HepG2 (cell line): ENCODE measurements at regions not wholly inside any gene's neighbourhood (a gene's known extent, or its start where the extent isn't known, plus 50 kb on each side); places are given as distances from the start of the nearest gene placed in this dataset.

Experiments used
- ATAC-seq: fragments of 200-7000 bp; cut with Tn5 transposase; 3 replicates; pipeline ENCODE4 v1.9.1; 2020; ENCODE audit warnings: mild to moderate bottlenecking, moderate library complexity
- BruUV-seq: library from RNA; stranded (reverse); fragments of 400-500 nt; replicated peaks from 2 replicates; lab custom pipeline; 2021; lab: Mats Ljungman, UMichigan
- CTCF ChIA-PET: fragments of 300-600 bp; formaldehyde crosslinking; extraction: SDS; loops from one replicate; lab custom pipeline; 2021; ENCODE audit warnings: low total read pairs, inconsistent platforms, low intra/inter-chr PET ratio; lab: Yijun Ruan, JAX
- POLR2A ChIA-PET: fragments of 350-600 bp; sonication (Branson Sonifier 250); formaldehyde crosslinking; loops from one replicate; lab custom pipeline; 2020; ENCODE audit warnings: antibody characterized with exemption, inconsistent platforms; lab: Yijun Ruan, JAX
- DNase-seq: peaks from one replicate; pipeline ENCODE4 v3.0.0-alpha.2; 2015; ENCODE audit warnings: low spot score
- FAIRE-seq: peaks from 3 replicates; lab custom pipeline; 2011; peaks lifted over from hg19 to GRCh38; lab: Jason Lieb, UNC
- H2AFZ ChIP-seq: one replicate; pipeline ENCODE4 v1.6.1; 2011; ENCODE audit warnings: low read length, inconsistent platforms
- H3K27ac ChIP-seq: fragments of 300-600 bp; 3 replicates; pipeline ENCODE4 v1.8.0; 2011; ENCODE audit warnings: mixed run types, mild to moderate bottlenecking, mixed read lengths, low read length, inconsistent platforms; ENCODE audit not compliant: insufficient read depth; ENCODE audit errors: extremely low read length
- H3K27me3 ChIP-seq, 2 experiments: fragments of 200-600 bp in 1 of 2; 2 replicates in 1 of 2; 3 replicates in 1 of 2; pipeline versions ENCODE4 v1.6.0 to v1.8.0; 2011; ENCODE audit warnings: low read length in 2 of 2, mild to moderate bottlenecking in 2 of 2, moderate library complexity in 2 of 2, inconsistent platforms in 1 of 2; ENCODE audit not compliant: insufficient read depth in 2 of 2, control insufficient read depth in 1 of 2
- H3K36me3 ChIP-seq, 2 experiments: fragments of 200-600 bp in 1 of 2; replicated peaks in 1 of 2; 2 replicates in 1 of 2; 3 replicates in 1 of 2; pipeline versions ENCODE4 v1.5.1 to v1.8.0; 2011; ENCODE audit warnings: low read length in 2 of 2, inconsistent platforms in 1 of 2; ENCODE audit not compliant: insufficient read depth in 2 of 2, control insufficient read depth in 1 of 2
- H3K4me1 ChIP-seq: 2 replicates; pipeline ENCODE4 v1.5.1; 2012; ENCODE audit warnings: low read length, inconsistent platforms; ENCODE audit not compliant: insufficient read depth
- H3K4me2 ChIP-seq: 2 replicates; pipeline ENCODE4 v1.6.0; 2011; ENCODE audit warnings: low read depth, low read length, inconsistent platforms
- H3K4me3 ChIP-seq, 3 experiments: fragments of 200-600 bp in 1 of 3; sonication (generic), shearing (Covaris generic) in 1 of 3; replicated peaks in 1 of 3; 2 replicates each; pipeline ENCODE4 v1.5.1; 2011 to 2016; ENCODE audit warnings: low read length in 3 of 3, inconsistent platforms in 2 of 3, low read depth in 2 of 3, mild to moderate bottlenecking in 2 of 3, control low read depth in 1 of 3, mixed read lengths in 1 of 3; ENCODE audit not compliant: insufficient read depth in 1 of 3
- H3K79me2 ChIP-seq: one replicate; pipeline ENCODE4 v1.6.1; 2011; ENCODE audit warnings: low read length, inconsistent platforms; ENCODE audit not compliant: insufficient read depth
- H3K9ac ChIP-seq: 2 replicates; pipeline ENCODE4 v1.6.0; 2011; ENCODE audit warnings: mild to moderate bottlenecking, low read depth, low read length, inconsistent platforms; ENCODE audit not compliant: insufficient read depth
- H3K9me3 ChIP-seq: 2 replicates; pipeline ENCODE4 v1.5.1; 2012; ENCODE audit warnings: mild to moderate bottlenecking, low read length
- H4K20me1 ChIP-seq: 2 replicates; pipeline ENCODE4 v1.6.0; 2011; ENCODE audit warnings: inconsistent platforms, mild to moderate bottlenecking, low read length, moderate library complexity; ENCODE audit not compliant: insufficient read depth
- ATM ChIP-seq: fragments of 450-650 bp; IDR thresholded peaks from 2 replicates; pipeline ENCODE4 v1.7.1; 2017; ENCODE audit warnings: mild to moderate bottlenecking, borderline replicate concordance
- DMAP1 ChIP-seq: IDR thresholded peaks from 2 replicates; pipeline ENCODE4 v1.6.1; 2016
- FOXJ3 ChIP-seq: sonication (generic); formaldehyde crosslinking; IDR thresholded peaks from 2 replicates; pipeline ENCODE4 v1.4.0; 2020; ENCODE audit warnings: missing genetic modification reagents, mild to moderate bottlenecking, borderline replicate concordance
- IRX3 ChIP-seq: sonication (generic); formaldehyde crosslinking; IDR thresholded peaks from 2 replicates; pipeline ENCODE4 v1.8.1; 2023; ENCODE audit warnings: mild to moderate bottlenecking, low read depth, missing genetic modification reagents, borderline replicate concordance
- KLF13 ChIP-seq: sonication (generic); formaldehyde crosslinking; IDR thresholded peaks from 2 replicates; pipeline ENCODE4 v1.4.0; 2020; ENCODE audit warnings: mild to moderate bottlenecking, missing genetic modification reagents
- SOX6 ChIP-seq, 2 experiments: fragments of 450-650 bp in 1 of 2; sonication (generic) in 1 of 2; formaldehyde crosslinking in 1 of 2; IDR thresholded peaks; 2 replicates each; pipeline versions ENCODE4 v1.4.0 to v1.6.1; 2017 to 2020; ENCODE audit warnings: antibody characterized with exemption in 1 of 2, mild to moderate bottlenecking in 1 of 2, missing genetic modification reagents in 1 of 2
- SP1 ChIP-seq, 2 experiments: fragments of 450-650 bp in 1 of 2; sonication (generic) in 1 of 2; formaldehyde crosslinking in 1 of 2; IDR thresholded peaks; 2 replicates each; pipeline versions ENCODE4 v1.4.0 to v1.6.1; 2016 to 2020; ENCODE audit warnings: missing genetic modification reagents in 1 of 2
- SYNCRIP ChIP-seq: fragments of 200-400 bp; formaldehyde crosslinking; IDR thresholded peaks from 2 replicates; pipeline ENCODE4 v1.6.1; 2018; ENCODE audit warnings: mild to moderate bottlenecking, low read depth, low read length; ENCODE audit not compliant: insufficient read depth
- ZC3H13 ChIP-seq: sonication (generic); formaldehyde crosslinking; IDR thresholded peaks from 2 replicates; pipeline ENCODE4 v1.8.1; 2023; ENCODE audit warnings: mild to moderate bottlenecking, missing genetic modification reagents, moderate library complexity
- ZMAT3 ChIP-seq: sonication (generic); formaldehyde crosslinking; conservative IDR thresholded peaks from 2 replicates; pipeline ENCODE4 v1.7.0; 2021; ENCODE audit warnings: missing genetic modification reagents
- ZNF10 ChIP-seq: sonication (generic); formaldehyde crosslinking; IDR thresholded peaks from 2 replicates; pipeline ENCODE4 v1.4.0; 2020; ENCODE audit warnings: mild to moderate bottlenecking, low read depth, missing genetic modification reagents, borderline replicate concordance
- ZNF160 ChIP-seq: sonication (generic); formaldehyde crosslinking; IDR thresholded peaks from 2 replicates; pipeline ENCODE4 v1.8.0; 2022; ENCODE audit warnings: mild to moderate bottlenecking, inconsistent platforms, missing genetic modification reagents
- ZNF383 ChIP-seq: sonication (generic); formaldehyde crosslinking; IDR thresholded peaks from 2 replicates; pipeline ENCODE4 v1.4.0; 2020; ENCODE audit warnings: missing genetic modification reagents, mild to moderate bottlenecking, borderline replicate concordance
- ZNF569 ChIP-seq: sonication (generic); formaldehyde crosslinking; IDR thresholded peaks from 2 replicates; pipeline ENCODE4 v1.5.0; 2020; ENCODE audit warnings: mild to moderate bottlenecking, missing genetic modification reagents, moderate library complexity, borderline replicate concordance
- ZNF598 ChIP-seq: sonication (generic); formaldehyde crosslinking; IDR thresholded peaks from 2 replicates; pipeline ENCODE4 v1.5.1; 2020; ENCODE audit warnings: mild to moderate bottlenecking, missing genetic modification reagents, borderline replicate concordance
- ZNF768 ChIP-seq: sonication (generic); formaldehyde crosslinking; IDR thresholded peaks from 2 replicates; pipeline ENCODE4 v1.4.0; 2020; ENCODE audit warnings: missing genetic modification reagents
- ZNF850 ChIP-seq: sonication (generic); formaldehyde crosslinking; conservative IDR thresholded peaks from 2 replicates; pipeline ENCODE4 v1.9.0; 2021; ENCODE audit warnings: mild to moderate bottlenecking, missing genetic modification reagents
- WGBS: methylation state at CpG from one replicate; pipeline ENCODE4 v1.1.6; 2017; ENCODE audit warnings: low lambda C conversion rate; 5-methylcytosine and 5-hydroxymethylcytosine counted together
- in situ Hi-C: cut with HindIII; loops from 2 replicates; pipeline ENCODE4 v1.10.0; 2017; ENCODE audit warnings: low pct_unique_long_range_greater_than_20kb; ENCODE audit not compliant: extremely low pct_ligation_motif_present
- intact Hi-C: fragments of 100-400 bp; cut with micrococcal nuclease; formaldehyde crosslinking; loops from one replicate; pipeline ENCODE4 v1.10.0; 2022; ENCODE audit not compliant: unreplicated experiment
- TF ChIP-seq, protein P1 (sequence below): sonication (generic); formaldehyde crosslinking; IDR thresholded peaks from 2 replicates; pipeline ENCODE4 v1.8.0; 2022; ENCODE audit warnings: missing genetic modification reagents, mild to moderate bottlenecking, borderline replicate concordance

DNA sequence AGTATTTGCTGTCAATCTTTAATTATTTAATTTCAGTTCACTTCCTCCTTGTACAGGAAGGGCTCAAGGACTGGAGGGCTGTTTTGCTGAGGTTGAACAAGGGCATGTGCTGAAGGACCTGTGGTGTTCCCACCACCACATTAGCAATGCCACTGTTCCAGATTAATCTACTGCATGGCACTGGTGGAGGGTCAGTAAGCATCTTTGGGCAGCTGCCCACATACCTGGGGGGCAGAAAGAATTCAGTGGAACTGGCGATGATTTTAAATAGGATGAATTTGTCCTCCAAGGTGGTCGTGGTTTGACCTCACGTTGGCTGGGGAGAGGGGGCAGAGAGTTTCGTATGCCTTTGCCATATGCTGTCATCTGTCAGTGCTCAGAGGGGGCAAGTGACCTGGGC is 244.8 kb downstream of the TLE3 start:
- Histone ChIP-seq H3K27me3 (peaks cover 4 to 25% of the 10 kb centered on the region in 2 experiments), H2AFZ (no peak overlapping the region), H3K4me3 (no peak overlapping the region), H3K9ac (no peak overlapping the region), H3K27ac (no peak overlapping the region), H4K20me1 (no peaks in the 10 kb centered on the region), H3K4me1 (no peaks in the 10 kb centered on the region), H3K9me3 (no peaks in the 10 kb centered on the region), H3K36me3 (no peaks in the 10 kb centered on the region), H3K79me2 (no peaks in the 10 kb centered on the region), H3K4me2 (no peak overlapping the region)
- no TSS peak for BruUV-seq
- no peak for FAIRE-seq
- POLR2A ChIA-PET: no interaction called here
- CTCF ChIA-PET: no interaction called here
- TF ChIP-seq ZNF598 (CRISPR knock-in tag) (no peak), ZNF10 (CRISPR knock-in tag) (no peak), ZMAT3 (CRISPR knock-in tag) (no peak), ZC3H13 (CRISPR knock-in tag) (no peak), DMAP1 (CRISPR knock-in tag) (no peak), ZNF383 (CRISPR knock-in tag) (no peak), ZNF160 (no peak), KLF13 (CRISPR knock-in tag) (no peak), ZNF850 (no peak), IRX3 (no peak), SYNCRIP (no peak), ZNF569 (CRISPR knock-in tag) (no peak), ZNF768 (CRISPR knock-in tag) (no peak), ATM (no peak), FOXJ3 (CRISPR knock-in tag) (no peak), SP1 (IDR thresholded peaks at IDR 0.05) (no peak), SP1 (CRISPR knock-in tag; IDR thresholded peaks at IDR 0.05) (no peak), SOX6 (IDR thresholded peaks at IDR 0.05) (no peak), SOX6 (CRISPR knock-in tag; IDR thresholded peaks at IDR 0.05) (no peak)
- TF ChIP-seq, protein P1, sequence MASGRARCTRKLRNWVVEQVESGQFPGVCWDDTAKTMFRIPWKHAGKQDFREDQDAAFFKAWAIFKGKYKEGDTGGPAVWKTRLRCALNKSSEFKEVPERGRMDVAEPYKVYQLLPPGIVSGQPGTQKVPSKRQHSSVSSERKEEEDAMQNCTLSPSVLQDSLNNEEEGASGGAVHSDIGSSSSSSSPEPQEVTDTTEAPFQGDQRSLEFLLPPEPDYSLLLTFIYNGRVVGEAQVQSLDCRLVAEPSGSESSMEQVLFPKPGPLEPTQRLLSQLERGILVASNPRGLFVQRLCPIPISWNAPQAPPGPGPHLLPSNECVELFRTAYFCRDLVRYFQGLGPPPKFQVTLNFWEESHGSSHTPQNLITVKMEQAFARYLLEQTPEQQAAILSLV (CRISPR knock-in tag): no peak
- DNase-seq: no peak
- 31% methylated on average over 4 of the region's 4 CpGs for WGBS
- intact Hi-C loops (no loop called here), in situ Hi-C loops (no loop called here)
- ATAC-seq: no peak
